GM18867 (cell line): ENCODE measurements at regions not wholly inside any gene's neighbourhood (a gene's known extent, or its start where the extent isn't known, plus 50 kb on each side); places are given as distances from the start of the nearest gene placed in this dataset.
A peak's percentile ranks its signal among the peaks of the same experiment; 100 is the strongest.

Experiments
- ATAC-seq: cut with Tn5 transposase; IDR thresholded peaks from one replicate; pipeline ENCODE4 v1.9.1; 2021; ENCODE audit warnings: mild to moderate bottlenecking, moderate library complexity; ENCODE audit not compliant: unreplicated experiment

- no peak for ATAC-seq
Observed at GRCh38 chr1:214920337-214920736, 162.2 kb upstream of the KCNK2 start.

- peak; percentile 64 for ATAC-seq
Observed at GRCh38 chr1:214923278-214923915, 159.1 kb upstream of the KCNK2 start.

GRCh38 chr1:214927796-214928195 is 154.7 kb upstream of the KCNK2 start:
- no peak for ATAC-seq

GRCh38 chr1:214928574-214928973 is 154.0 kb upstream of the KCNK2 start:
- ATAC-seq = no peak

- ATAC-seq = no peak
Observed at GRCh38 chr1:214933375-214933774, 149.2 kb upstream of the KCNK2 start.

- no peak for ATAC-seq
Observed at GRCh38 chr1:214934045-214934444, 148.5 kb upstream of the KCNK2 start.

- ATAC-seq = no peak
Observed at GRCh38 chr1:214935258-214935657, 147.3 kb upstream of the KCNK2 start.

GRCh38 chr1:214939180-214939579 is 143.4 kb upstream of the KCNK2 start:
- no peak for ATAC-seq

- no peak for ATAC-seq
Observed at GRCh38 chr1:214941061-214941460, 141.5 kb upstream of the KCNK2 start.

- no peak for ATAC-seq
Observed at GRCh38 chr1:214943054-214943453, 139.5 kb upstream of the KCNK2 start.

GRCh38 chr1:214946615-214947014 is 135.9 kb upstream of the KCNK2 start:
- ATAC-seq = no peak

- no peak for ATAC-seq
Observed at GRCh38 chr1:214952648-214953047, 129.9 kb upstream of the KCNK2 start.

GRCh38 chr1:214953901-214954616 is 128.5 kb upstream of the KCNK2 start:
- no peak for ATAC-seq

- no peak for ATAC-seq
Observed at GRCh38 chr1:214954617-214954949, 128.0 kb upstream of the KCNK2 start.

GRCh38 chr1:214957330-214958137 is 125.0 kb upstream of the KCNK2 start:
- no peak for ATAC-seq

GRCh38 chr1:214958486-214958885 is 124.1 kb upstream of the KCNK2 start:
- ATAC-seq = no peak

- no peak for ATAC-seq
Observed at GRCh38 chr1:214966346-214966745, 116.2 kb upstream of the KCNK2 start.

- no peak for ATAC-seq
Observed at GRCh38 chr1:214967865-214968575, 114.5 kb upstream of the KCNK2 start.

- ATAC-seq = no peak
Observed at GRCh38 chr1:214970016-214970415, 112.5 kb upstream of the KCNK2 start.

GRCh38 chr1:214971071-214971470 is 111.5 kb upstream of the KCNK2 start:
- ATAC-seq = no peak

GRCh38 chr1:214974002-214974401 is 108.5 kb upstream of the KCNK2 start:
- no peak for ATAC-seq
